ENCODE measurements at regions not wholly inside any gene's neighbourhood (a gene's known extent, or its start where the extent isn't known, plus 50 kb on each side); places are given as distances from the start of the nearest gene placed in this dataset.

- DNase-seq (ENCODE audit: low read depth), result no peak
Observed at GRCh38 chr20:16678779-16679178, 51.0 kb upstream of the SNRPB2 start.

DNA sequence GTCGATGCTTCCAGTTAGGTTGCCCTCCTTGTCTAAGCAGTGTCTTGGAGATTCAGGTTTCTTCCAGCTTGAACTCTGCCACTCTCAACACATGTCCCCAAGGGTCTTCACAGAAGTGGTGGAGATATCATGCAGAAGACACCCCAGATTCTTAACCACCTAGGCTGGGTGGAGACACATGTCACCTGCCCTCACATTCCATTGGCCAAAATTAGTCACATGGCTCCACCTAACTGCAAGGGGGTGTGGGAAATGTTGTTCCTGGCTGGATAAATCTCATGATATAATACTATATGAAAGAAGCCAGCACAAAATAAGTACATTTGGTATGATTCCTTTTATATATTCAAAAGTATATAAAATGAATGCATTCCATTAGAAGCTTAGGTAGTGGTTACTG, 52.9 kb upstream of the SNRPB2 start:
- no peak for DNase-seq (ENCODE audit: low read depth)

- DNase-seq (ENCODE audit: low read depth), result no peak
Observed at GRCh38 chr20:16675001-16675564, 54.7 kb upstream of the SNRPB2 start.

DNA sequence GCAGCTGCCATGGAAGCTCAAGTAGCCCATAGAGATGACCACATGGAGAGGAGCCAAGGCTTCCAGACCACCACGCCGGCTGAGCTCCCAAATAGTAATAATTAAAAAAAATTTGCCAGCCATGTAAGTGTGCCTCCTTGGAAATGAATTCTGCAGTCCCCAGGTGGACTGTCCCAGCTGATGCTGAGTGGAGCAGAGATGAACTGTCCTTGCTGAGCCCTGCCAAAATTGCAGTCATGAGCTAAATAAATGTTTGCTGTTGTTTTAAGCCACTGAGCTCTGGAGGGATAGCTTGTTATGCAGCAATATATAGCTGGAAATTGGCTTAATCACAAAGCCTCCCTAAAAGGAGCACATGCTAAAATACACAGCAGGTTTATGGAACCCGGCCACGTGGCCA, 55.6 kb upstream of the SNRPB2 start:
- no peak for DNase-seq (ENCODE audit: low read depth)

DNA sequence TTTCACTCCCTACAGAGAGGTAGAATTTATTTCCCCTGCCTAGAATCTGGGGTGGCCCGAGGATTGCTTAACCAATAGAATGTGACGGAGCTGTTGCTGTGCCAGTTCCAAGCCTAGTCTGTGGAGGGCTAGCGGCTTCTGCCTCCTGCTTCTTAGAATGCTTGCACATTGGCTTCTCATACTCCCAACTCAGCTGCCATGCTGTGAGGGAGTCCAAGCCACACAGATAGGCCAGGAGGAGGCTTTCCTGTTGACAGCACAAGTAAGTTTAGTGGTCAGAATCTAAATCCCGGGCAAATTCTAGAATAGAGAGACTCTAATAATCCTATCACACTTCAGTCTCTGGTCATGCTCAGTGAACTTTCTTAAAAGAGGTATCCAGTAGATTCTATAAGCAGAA, 57.5 kb upstream of the SNRPB2 start:
- no peak for DNase-seq (ENCODE audit: low read depth)

DNA sequence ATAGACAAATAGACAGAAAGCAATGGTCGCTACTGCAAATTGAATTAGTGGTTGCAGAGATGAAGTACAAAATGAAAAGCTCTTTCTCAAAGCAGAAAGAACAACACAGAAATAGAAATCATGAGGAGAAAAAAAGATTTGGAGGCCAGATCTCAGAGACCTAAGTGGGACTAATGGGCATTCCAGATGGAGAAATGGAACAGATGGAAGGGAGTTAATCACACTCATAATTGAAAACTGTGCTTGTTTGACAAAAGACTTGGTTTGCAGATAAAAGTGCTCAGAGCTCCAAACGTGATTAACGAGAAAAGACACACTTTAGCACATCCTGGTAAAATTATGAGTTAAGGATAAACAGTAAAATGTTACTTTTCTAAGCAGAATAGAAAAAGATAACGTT, 58.1 kb upstream of the SNRPB2 start:
- no peak for DNase-seq (ENCODE audit: low read depth)

DNA sequence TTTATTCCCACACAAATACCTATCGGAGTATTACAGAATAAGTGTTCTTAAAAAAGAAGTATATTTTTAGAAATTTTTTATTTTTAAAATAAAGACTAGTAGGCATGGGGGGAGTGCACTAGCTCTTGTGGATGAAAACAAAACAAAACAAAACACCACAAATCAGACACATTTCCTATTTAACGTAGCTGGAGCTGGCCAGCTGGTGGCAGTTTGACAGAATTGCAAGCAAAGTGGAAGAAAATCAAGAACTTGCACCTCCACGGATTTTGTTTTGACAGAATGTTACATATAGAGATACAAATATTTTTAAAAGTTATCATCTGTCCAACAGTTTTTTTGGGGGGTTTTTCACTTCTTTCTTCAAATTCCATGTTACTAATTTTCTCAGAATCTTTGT, 63.6 kb upstream of the SNRPB2 start:
- DNase-seq (ENCODE audit: low read depth), result no peak

DNA sequence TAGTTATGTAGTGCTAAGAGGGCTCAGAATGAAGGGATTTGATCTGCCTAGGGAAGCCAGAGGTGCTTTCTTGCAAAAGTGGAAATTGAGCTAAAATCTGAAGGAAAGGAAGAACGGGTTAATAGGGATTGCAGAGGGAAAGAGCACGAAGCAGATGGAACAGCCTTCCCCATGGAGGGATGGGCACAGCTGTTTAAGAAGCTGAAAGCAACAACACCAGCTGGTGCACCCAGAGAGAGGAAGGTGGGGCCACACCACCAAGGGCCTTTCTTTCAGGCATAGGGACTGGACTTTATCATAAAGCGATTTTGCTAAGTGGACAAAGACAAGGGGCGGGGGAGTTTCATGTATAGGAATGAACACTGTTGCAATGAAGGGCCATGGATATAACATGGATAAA, 65.8 kb upstream of the SNRPB2 start:
- no peak for DNase-seq (ENCODE audit: low read depth)

DNA sequence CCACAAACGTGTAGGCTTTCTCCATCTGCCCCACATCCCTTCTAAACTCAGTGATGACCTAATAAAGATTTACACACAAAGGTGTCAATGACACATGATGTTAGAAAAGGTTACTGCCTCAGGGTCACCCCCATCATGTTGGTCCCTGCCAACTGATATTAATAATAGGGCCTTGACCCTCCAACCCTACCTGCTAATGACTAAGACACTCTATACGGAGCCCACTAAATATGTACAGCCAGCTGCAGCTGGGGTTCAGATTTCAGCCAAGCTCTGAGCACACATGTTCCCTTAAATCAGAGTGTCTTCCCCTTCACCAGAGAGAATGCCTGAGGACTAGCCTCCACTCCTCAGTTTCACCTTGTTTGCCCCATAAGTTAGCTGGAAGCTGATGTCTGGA, 67.4 kb upstream of the SNRPB2 start:
- DNase-seq (ENCODE audit: low read depth), result no peak

DNA sequence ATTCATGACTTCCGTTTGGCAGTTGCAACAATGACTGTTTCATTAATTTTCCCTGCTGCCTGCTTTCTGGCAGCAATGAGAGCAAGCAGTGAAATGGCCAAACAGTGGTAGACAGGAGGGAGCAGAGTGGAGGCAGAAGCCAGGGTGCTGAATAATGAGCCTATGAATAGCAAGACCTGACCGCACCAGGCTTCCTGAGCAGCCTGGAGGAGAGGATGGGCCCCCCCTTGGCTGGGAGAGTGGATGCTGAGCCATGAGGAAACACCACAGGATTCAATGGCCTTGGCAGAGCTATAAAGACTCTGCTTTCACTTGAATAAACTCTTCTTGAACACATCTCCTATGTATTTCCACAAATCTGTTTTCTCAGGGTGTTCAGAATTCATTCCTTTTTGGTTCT, 68.1 kb upstream of the SNRPB2 start:
- DNase-seq (ENCODE audit: low read depth), result no peak

DNA sequence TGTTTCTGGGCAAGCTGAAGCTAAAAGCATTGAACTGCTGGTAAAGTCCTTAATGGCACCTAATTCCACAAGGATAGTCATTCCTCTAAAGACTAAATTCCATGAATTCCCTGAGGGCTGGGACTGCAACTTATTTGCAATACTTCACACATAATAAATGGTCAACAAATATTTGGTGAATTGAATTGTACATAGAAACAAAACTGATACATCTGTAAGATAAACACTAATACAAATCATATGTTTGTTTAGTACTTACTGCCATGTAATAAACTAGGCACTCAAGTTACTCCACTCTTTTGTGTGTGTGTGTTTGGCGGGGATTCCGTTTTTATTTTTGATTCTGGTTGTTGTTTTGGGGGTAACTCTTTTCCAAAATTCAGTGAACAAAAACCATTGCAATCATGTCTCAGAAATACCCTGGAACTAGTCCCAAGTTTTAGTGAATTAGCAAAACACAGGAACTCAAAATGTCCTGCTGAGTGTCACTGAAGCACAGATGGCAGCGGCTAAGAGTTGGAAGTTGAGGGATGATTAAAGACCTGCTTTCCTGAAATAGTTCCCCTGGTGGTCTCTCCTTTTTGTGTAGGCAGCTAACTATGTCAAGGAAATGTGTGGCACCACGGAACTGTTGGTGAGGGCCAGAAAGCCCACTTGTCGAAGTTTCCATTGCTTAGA, 74.8 kb upstream of the SNRPB2 start:
- no peak for DNase-seq (ENCODE audit: low read depth)

DNA sequence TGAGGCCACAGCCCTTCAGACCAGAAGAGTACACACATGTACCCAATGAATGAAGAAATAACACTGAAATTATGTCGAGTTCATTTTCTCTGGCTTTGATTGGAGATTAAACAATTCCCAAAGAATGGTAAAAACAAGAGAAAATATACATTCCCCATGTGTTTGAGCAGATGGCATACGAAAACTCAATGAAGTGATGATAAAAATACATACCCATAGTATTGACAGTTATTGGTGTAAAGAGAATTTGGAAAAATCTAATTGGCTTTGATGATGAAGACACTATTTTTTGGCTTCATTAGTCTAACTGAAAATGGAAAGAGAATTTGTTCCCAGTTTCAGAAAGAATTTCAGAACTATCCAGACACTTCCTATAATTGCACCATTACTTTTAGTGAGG, 76.6 kb upstream of the SNRPB2 start:
- DNase-seq (ENCODE audit: low read depth), result no peak

DNA sequence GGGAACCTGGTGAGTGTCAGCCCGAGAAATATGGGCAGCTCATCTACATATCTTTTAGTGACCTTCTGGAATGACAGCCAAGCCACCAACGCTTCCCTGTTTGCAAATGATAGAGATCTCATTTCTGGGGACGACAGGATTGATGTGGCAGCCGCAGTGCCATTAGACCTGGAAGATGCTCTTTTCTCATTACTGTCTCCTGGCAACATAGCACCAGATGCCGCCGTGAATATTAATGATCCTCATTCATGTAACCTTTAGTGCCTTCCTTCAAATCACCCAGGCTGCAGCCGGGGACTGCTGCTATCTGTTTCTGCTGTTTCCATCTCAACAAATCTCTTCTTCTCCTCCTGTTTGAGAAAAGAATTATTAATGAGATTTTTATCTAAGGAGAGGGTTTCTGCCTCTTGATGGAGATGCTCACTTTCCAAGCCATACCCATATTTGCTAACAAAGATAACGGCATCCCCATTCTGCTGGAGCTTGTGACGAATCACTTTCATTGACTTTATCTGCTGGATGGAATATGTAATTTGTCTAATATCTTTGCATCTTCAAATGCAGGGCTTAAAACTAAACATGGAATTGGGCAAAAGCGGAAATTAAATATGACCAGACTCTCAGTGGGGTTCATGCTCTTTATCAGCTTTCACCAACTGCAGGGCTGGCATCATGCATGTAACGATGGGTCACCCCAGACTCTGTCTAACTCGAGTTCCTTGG, 74.8 kb upstream of the KIF16B start:
- no peak for DNase-seq (ENCODE audit: low read depth)

DNA sequence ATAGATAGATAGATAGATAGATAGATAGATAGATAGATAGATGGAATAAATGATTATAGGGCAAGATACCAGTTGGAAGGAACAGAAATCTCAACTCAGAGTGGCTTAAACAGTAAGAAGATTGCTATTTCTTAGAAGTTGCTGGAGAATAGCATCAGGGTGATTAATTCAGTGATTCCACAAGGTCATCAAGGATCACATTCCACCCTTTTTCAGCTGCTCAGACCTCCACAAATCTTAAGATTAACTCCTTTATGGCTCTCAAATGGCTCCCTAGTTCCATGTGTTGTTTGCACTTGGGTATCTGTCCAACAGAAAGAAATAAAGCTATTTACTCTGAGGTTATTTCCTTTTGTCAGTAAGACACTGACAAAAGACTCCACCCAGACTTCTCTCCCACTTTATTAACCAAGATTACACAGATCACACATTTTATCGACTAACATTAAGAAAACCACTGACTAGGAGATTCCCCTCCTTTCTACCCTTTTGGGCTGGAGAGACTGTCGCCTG, 68.3 kb upstream of the KIF16B start:
- peak; percentile 33 for DNase-seq (ENCODE audit: low read depth)

DNA sequence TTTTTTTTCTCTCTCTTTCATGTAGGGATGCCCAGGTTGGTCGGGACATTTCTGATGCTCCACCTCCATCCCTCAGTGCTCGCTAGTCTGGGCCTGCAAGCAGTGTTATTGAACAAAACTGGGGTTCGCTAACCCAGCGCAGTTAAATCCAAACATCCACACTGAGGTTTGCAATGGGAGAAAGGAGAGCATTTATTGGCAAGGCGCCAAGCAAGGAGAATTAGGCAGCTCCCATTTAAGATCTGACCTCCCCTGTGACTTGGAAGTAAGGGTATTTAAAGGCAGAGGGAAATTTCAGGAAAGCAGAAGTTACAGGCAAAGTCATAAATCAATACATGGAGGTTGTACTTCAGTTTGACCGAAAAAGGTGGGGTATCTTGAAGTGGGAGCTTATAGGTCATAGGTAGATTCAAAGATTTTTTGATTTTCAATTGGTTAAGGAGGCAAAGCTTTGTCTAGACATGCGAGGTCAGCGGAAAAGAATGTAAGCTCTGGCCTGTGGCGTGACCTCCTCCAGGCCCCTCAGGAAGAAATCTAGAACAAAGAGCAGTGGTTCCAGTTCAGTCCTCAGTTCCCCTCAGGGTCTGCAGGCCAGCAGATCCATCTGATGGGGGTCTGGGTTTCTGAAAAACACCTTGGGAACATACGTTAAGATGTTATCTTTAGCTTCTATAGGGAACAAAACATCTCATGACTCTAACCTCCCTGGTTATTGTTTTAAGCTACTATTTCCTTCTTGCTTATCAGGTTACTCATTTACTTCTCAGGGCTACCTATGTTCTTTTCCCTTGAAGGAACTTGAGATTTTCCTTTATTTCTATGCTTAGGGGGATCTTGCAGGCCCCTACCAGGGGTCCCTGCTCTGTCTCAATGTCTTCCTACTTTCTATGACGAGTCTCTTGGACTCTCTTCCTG, 66.0 kb upstream of the KIF16B start:
- DNase-seq (ENCODE audit: low read depth), result no peak

GRCh38 chr20:16637797-16638196, 64.5 kb upstream of the KIF16B start:
- no peak for DNase-seq (ENCODE audit: low read depth)

GRCh38 chr20:16626849-16627248, 53.6 kb upstream of the KIF16B start:
- DNase-seq (ENCODE audit: low read depth), result no peak

GRCh38 chr20:16624106-16624505, 50.9 kb upstream of the KIF16B start:
- DNase-seq (ENCODE audit: low read depth), result no peak

Data from HS-27A (cell line).